NOMO-1 treated with DMSO at 0.1 percent for 48 hours (cell line): ENCODE measurements at regions not wholly inside any gene's neighbourhood (a gene's known extent, or its start where the extent isn't known, plus 50 kb on each side); places are given as distances from the start of the nearest gene placed in this dataset.
A peak's percentile ranks its signal among the peaks of the same experiment; 100 is the strongest.

ENCODE experiments used
- DNase-seq: peaks from one replicate; lab custom pipeline; 2025; ENCODE audit not compliant: unreplicated experiment; lab: John Stamatoyannopoulos, UW

GRCh38 chr11:45556851-45557707 lies 108.3 kb downstream of the CHST1 start:
- no peak for DNase-seq

GRCh38 chr11:45554230-45554967 lies 111.0 kb downstream of the CHST1 start:
- no peak for DNase-seq

- no peak for DNase-seq
Measured at GRCh38 chr11:45553383-45553936, 112.0 kb downstream of the CHST1 start.

GRCh38 chr11:45551191-45551713 lies 114.2 kb downstream of the CHST1 start:
- DNase-seq = no peak

- no peak for DNase-seq
Measured at GRCh38 chr11:45549257-45549656, 116.2 kb downstream of the CHST1 start.

- no peak for DNase-seq
Measured at GRCh38 chr11:45546366-45546765, 119.1 kb downstream of the CHST1 start.

- no peak for DNase-seq
Measured at GRCh38 chr11:45544826-45545225, 120.6 kb downstream of the CHST1 start.

- DNase-seq = no peak
Measured at GRCh38 chr11:45543808-45544422, 121.5 kb downstream of the CHST1 start.

GRCh38 chr11:45543081-45543480 lies 122.3 kb downstream of the CHST1 start:
- no peak for DNase-seq

- no peak for DNase-seq
Measured at GRCh38 chr11:45541693-45542434, 123.6 kb downstream of the CHST1 start.

GRCh38 chr11:45538939-45539338 lies 126.5 kb downstream of the CHST1 start:
- no peak for DNase-seq

- no peak for DNase-seq
Measured at GRCh38 chr11:45538363-45538762, 127.1 kb downstream of the CHST1 start.

- no peak for DNase-seq
Measured at GRCh38 chr11:45537614-45538013, 127.8 kb downstream of the CHST1 start.

- no peak for DNase-seq
Measured at GRCh38 chr11:45535033-45535432, 130.4 kb downstream of the CHST1 start.

GRCh38 chr11:45534132-45534531 lies 131.3 kb downstream of the CHST1 start:
- no peak for DNase-seq

GRCh38 chr11:45532546-45532945 lies 132.9 kb downstream of the CHST1 start:
- DNase-seq = no peak

- DNase-seq = no peak
Measured at GRCh38 chr11:45530776-45531175, 134.6 kb downstream of the CHST1 start.

- DNase-seq = no peak
Measured at GRCh38 chr11:45530111-45530510, 135.3 kb downstream of the CHST1 start.

- DNase-seq = no peak
Measured at GRCh38 chr11:45528435-45528834, 137.0 kb downstream of the CHST1 start.

- DNase-seq = peak; percentile 80
Measured at GRCh38 chr11:45527898-45528297, 137.5 kb downstream of the CHST1 start.

- no peak for DNase-seq
Measured at GRCh38 chr11:45525393-45525792, 140.0 kb downstream of the CHST1 start.
